ENCODE measurements at regions not wholly inside any gene's neighbourhood (a gene's known extent, or its start where the extent isn't known, plus 50 kb on each side); places are given as distances from the start of the nearest gene placed in this dataset.
"Not testable (repeated sequence)": the region's sequence is repeated elsewhere in the genome, so short reads cannot be mapped to it uniquely, and the experiment has no call there.

- no peak for DNase-seq (ENCODE audit: low read depth)
These were observed 1165.3 kb downstream of the TAF11L14 start for GRCh38 chr5:18799482-18800128.

- no peak for DNase-seq (ENCODE audit: low read depth)
These were observed 1166.2 kb downstream of the TAF11L14 start for GRCh38 chr5:18800293-18801025.

- not testable (repeated sequence) for DNase-seq (ENCODE audit: low read depth)
These were observed 1167.2 kb downstream of the TAF11L14 start for GRCh38 chr5:18801413-18801812.

GRCh38 chr5:18802336-18802735 is 1168.1 kb downstream of the TAF11L14 start:
- DNase-seq (ENCODE audit: low read depth), result no peak

- no peak for DNase-seq (ENCODE audit: low read depth)
These were observed 1171.1 kb downstream of the TAF11L14 start for GRCh38 chr5:18805376-18805775.

- DNase-seq (ENCODE audit: low read depth), result no peak
These were observed 1173.2 kb downstream of the TAF11L14 start for GRCh38 chr5:18807256-18808149.

- no peak for DNase-seq (ENCODE audit: low read depth)
These were observed 1176.3 kb downstream of the CDH18 start for GRCh38 chr5:18811661-18812060.

- no peak for DNase-seq (ENCODE audit: low read depth)
These were observed 1159.6 kb downstream of the CDH18 start for GRCh38 chr5:18828351-18828750.

- no peak for DNase-seq (ENCODE audit: low read depth)
These were observed 1158.5 kb downstream of the CDH18 start for GRCh38 chr5:18829539-18829938.

GRCh38 chr5:18850216-18850615 is 1137.8 kb downstream of the CDH18 start:
- DNase-seq (ENCODE audit: low read depth), result no peak

GRCh38 chr5:18872978-18873377 is 1115.0 kb downstream of the CDH18 start:
- DNase-seq (ENCODE audit: low read depth), result no peak

GRCh38 chr5:18876565-18876964 is 1111.4 kb downstream of the CDH18 start:
- DNase-seq (ENCODE audit: low read depth), result no peak

GRCh38 chr5:18881615-18882014 is 1106.4 kb downstream of the CDH18 start:
- DNase-seq (ENCODE audit: low read depth), result no peak

GRCh38 chr5:18882154-18882553 is 1105.8 kb downstream of the CDH18 start:
- DNase-seq (ENCODE audit: low read depth), result no peak

- DNase-seq (ENCODE audit: low read depth), result no peak
These were observed 1099.2 kb downstream of the CDH18 start for GRCh38 chr5:18888821-18889220.

GRCh38 chr5:18900644-18901043 is 1087.4 kb downstream of the CDH18 start:
- DNase-seq (ENCODE audit: low read depth), result no peak

GRCh38 chr5:18920966-18921365 is 1067.0 kb downstream of the CDH18 start:
- no peak for DNase-seq (ENCODE audit: low read depth)

- no peak for DNase-seq (ENCODE audit: low read depth)
These were observed 1055.9 kb downstream of the CDH18 start for GRCh38 chr5:18932081-18932480.

- no peak for DNase-seq (ENCODE audit: low read depth)
These were observed 1043.2 kb downstream of the CDH18 start for GRCh38 chr5:18944771-18945170.

- DNase-seq (ENCODE audit: low read depth), result no peak
These were observed 1033.8 kb downstream of the CDH18 start for GRCh38 chr5:18954239-18954638.

- no peak for DNase-seq (ENCODE audit: low read depth)
These were observed 1028.5 kb downstream of the CDH18 start for GRCh38 chr5:18959535-18959934.

GRCh38 chr5:18961234-18961633 is 1026.8 kb downstream of the CDH18 start:
- no peak for DNase-seq (ENCODE audit: low read depth)

- no peak for DNase-seq (ENCODE audit: low read depth)
These were observed 1022.1 kb downstream of the CDH18 start for GRCh38 chr5:18965893-18966292.
